ENCODE measurements at regions not wholly inside any gene's neighbourhood (a gene's known extent, or its start where the extent isn't known, plus 50 kb on each side); places are given as distances from the start of the nearest gene placed in this dataset.

GRCh38 chr9:2473681-2474080 is 147.9 kb upstream of the VLDLR start:
- TF ChIP-seq, protein P1, sequence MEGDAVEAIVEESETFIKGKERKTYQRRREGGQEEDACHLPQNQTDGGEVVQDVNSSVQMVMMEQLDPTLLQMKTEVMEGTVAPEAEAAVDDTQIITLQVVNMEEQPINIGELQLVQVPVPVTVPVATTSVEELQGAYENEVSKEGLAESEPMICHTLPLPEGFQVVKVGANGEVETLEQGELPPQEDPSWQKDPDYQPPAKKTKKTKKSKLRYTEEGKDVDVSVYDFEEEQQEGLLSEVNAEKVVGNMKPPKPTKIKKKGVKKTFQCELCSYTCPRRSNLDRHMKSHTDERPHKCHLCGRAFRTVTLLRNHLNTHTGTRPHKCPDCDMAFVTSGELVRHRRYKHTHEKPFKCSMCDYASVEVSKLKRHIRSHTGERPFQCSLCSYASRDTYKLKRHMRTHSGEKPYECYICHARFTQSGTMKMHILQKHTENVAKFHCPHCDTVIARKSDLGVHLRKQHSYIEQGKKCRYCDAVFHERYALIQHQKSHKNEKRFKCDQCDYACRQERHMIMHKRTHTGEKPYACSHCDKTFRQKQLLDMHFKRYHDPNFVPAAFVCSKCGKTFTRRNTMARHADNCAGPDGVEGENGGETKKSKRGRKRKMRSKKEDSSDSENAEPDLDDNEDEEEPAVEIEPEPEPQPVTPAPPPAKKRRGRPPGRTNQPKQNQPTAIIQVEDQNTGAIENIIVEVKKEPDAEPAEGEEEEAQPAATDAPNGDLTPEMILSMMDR (IDR thresholded peaks at IDR 0.05), result no peak
- TF ChIP-seq POLR2A (IDR thresholded peaks at IDR 0.05), result no peak
